ENCODE measurements at regions not wholly inside any gene's neighbourhood (a gene's known extent, or its start where the extent isn't known, plus 50 kb on each side); places are given as distances from the start of the nearest gene placed in this dataset.
"Not testable (repeated sequence)": the region's sequence is repeated elsewhere in the genome, so short reads cannot be mapped to it uniquely, and the experiment has no call there.

DNA sequence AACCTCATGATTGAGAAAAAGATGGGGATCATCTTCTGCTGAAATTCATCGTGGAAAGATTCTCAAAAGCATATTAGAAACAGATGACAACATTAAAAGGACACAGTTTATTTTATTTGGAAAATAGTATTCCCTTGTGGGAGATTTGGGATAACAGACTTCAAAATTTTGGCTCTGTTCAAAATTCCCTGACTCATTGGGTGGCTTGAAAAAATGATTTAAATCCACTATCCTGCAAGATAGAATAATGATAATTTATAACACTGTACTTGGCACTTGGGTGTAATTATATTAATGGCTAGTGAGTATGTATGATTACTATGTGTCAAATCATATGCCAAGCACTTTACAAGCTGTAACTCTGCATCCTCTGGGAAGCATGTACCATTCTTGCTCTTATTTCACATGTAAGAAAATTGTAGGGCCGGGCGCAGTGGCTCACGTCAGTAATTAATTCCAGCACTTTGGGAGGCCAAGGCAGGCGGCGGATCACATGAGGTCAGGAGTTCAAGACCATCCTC is 128.8 kb downstream of the LMNTD1 start:
- intact Hi-C loops (cut with DNase I), result no loop called here
- no peak for DNase-seq (ENCODE audit: low spot score)

DNA sequence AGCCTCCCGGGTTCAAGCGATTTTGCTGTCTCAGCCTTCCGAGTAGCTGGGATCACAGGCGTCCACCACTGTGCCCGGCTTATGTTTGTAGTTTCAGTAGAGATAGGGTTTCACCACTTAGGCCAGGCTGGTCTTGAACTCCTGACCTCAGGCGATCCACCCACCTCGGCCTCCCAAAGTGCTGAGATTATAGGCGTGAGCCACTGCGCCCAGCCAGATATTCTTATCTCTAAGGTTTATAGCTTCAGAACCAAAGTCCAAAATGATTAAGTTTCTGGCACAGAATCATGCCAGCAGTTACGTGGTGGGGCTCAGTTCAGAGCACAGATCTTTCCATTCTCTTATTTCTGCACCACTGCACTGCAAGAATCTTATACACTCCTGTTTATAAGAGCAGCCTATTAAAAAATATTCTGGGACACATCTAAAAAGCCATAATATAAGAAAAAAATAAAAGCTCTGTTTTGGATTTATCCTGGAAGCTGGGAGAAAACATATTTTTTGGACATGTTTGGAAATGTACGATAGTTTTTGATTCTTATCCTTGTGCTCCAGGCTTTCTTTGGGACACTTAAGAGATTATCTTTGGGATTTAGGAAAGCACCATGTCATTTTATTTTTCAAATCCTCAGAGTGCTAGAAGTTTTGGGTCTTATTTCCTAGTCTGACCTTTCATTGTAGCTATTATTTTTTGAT is 129.6 kb downstream of the LMNTD1 start:
- no peak for DNase-seq (ENCODE audit: low spot score)

DNA sequence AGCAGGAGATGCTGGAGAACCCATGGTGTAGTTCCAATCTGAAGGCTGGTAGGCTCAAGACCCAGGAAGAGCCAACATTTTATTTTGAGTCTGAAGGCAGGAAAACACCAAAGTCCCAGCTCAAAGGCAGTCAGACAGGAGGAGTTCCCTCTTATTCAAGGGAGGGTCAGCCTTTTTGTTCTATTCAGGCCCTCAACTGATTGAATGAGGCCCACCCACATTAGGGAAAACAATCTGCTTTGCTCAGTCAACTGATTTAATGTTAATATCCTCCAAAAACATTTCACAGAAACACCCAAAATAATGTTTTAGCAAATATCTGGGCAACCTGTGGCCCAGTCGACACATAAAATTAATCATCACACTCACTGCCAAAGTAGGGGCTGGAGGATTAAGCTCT is 130.8 kb downstream of the LMNTD1 start:
- no peak for DNase-seq (ENCODE audit: low spot score)
- intact Hi-C loops (cut with DNase I), result no loop called here

More for the DNA sequence above, 129.6 kb downstream of the LMNTD1 start:
- intact Hi-C loops (cut with DNase I), result no loop called here

DNA sequence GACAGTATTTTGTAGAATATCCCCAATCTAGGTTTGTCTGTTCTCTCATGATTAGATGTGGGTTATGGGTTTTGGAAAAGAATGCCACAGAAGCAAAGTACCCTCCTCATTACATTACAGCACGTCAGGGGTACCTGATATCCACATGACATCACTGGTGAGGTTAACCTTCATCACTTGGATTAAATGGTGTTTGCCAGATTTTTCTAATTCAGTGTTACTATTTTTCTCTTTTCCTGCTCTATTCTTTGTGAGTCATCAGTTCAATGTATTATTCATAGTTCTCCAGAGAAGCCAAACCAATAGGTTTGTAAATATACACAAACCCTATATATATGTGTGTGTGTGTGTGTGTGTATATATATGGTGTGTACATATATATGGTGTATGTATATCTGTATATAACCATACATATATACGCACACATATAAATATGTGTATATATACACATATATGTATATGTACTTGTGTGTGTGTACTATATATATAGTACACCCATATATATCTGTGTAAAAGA is 131.4 kb downstream of the LMNTD1 start:
- intact Hi-C loops (cut with DNase I), result no loop called here

DNA sequence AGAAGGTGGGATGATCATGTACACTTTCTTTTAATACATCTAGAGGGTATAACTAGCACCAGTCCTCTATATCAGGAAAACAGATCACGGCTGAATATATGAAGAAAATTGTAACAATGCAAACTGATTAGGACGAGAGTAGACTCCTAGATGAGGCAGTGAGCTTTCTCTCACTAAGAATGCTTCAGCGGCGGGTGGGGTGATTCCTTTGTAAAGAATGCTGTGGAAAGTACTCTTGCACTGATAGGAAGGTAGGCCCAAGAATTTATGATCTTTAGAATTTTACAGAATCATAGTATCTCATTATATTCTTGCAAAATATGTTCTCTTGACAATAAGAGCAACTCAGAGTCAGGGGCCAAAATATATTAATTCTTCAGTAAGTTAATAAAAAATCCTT is 133.0 kb downstream of the LMNTD1 start:
- no peak for DNase-seq (ENCODE audit: low spot score)
- intact Hi-C loops (cut with DNase I), result no loop called here

More for the DNA sequence above, 131.4 kb downstream of the LMNTD1 start:
- DNase-seq (ENCODE audit: low spot score), result no peak

DNA sequence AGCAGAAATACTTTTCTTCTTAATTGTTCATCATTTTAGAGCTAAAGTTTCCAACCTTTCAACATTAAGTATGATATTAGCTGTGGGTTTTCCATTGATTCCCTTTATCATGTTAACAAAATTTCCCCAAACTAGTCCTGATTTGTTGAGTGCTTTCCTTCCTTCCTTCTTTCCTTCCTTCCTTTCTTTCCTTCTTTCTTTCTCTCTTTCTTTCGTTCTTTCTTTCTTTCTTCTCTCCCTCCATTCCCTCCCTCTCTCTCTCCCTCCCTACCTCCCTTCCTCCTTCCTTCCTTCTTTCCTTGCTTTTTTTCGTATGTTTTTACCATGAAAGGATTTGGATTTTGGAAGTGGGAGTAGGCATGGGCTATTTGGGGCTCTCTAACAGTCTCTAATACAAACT is 133.5 kb downstream of the LMNTD1 start:
- intact Hi-C loops (cut with DNase I), result no loop called here
- no peak for DNase-seq (ENCODE audit: low spot score)

DNA sequence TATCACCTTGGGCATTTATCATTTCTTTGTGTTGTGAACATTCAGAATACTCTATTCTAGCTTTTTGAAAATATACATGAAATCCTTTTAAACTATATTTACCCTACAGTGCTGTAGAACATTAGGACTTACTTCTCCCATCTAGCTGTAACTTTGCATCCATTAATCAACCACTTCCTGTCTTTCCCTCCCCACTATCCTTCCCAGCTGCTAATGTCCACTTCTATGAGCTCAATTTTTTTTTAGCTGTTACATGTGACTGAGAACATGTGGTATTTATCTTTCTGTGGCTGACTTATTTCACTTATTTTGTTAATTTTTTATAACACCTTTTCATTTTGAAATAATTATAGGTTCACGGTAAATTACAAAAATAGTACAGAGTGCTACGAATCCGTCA is 136.0 kb downstream of the LMNTD1 start:
- intact Hi-C loops (cut with DNase I), result no loop called here
- no peak for DNase-seq (ENCODE audit: low spot score)

DNA sequence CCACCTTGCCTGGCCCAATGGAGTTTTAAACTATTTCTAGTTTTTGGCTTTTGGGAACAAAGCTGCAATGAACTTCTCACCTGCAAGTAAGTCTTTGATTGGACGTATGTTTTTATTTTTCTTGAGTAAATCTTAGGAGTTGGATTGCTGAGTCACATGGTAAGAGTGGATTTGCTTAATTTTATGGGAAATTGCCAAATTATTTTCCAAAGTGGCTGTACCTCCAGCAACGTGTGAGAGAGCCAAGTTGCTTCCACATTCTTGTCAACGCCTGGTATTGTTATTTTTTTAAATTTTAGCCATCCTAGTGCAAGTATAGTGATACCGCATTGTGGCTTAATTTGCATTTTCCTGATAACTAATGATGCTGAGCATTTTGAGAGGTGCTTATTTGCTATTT is 136.6 kb downstream of the LMNTD1 start:
- no peak for DNase-seq (ENCODE audit: low spot score)
- intact Hi-C loops (cut with DNase I), result no loop called here

DNA sequence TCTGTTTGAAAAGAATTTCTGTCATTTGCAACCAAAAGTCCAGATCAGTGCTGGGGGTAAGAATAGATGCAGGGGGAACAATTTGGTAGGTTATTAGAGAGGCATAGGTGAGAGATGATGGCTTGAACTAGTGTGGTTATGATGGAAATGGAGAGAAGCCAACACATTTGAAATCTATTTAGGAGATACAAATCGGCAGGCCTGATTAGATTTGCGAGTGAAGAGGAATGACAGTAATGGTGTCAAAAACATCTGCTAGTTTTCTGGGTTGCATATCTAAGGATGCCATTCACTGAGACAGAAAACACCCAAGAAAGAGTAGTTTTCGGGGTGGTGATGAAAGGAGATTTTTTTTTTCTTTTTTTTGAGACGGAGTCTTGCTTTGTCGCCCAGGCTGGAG is 138.1 kb downstream of the LMNTD1 start:
- DNase-seq (ENCODE audit: low spot score), result no peak
- intact Hi-C loops (cut with DNase I), result no loop called here

DNA sequence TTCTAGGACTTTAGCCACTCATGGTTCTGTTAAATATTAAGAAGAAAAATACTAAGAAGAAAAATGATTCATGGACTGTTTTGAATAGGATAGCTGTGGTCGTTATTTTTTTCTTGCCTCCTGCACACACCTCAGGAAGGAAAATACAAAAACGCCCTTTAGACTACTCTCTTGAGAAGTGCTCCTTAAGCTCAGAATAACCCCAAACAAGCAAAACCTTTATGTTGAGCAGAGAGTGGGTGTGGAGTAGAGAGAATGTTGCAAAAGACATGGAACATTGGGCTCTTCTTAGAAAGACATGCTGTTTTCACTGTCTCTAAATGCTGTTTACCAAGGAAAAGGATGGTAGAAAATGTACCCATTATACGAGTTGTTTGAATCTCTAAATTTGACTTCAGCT is 140.3 kb downstream of the LMNTD1 start:
- intact Hi-C loops (cut with DNase I), result no loop called here
- no peak for DNase-seq (ENCODE audit: low spot score)

DNA sequence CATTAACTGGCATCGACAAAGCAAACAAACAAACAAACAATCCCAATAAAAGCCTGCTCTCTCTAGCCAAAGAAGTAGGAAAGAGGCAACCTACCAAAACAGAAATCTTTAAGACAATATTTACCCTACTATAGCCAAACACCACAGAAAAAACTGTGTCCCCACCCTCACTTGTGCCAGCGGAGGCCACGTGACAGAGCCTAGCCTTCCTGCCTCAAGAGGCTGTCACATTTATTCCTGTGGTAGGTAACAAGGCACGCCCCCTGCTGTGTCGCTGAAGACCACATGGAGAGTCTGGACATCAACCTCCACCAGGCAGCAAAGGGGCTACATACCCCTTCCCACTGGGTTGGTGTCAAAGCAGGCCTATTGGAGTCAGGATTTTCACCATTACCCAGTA is 148.1 kb downstream of the LMNTD1 start:
- no peak for DNase-seq (ENCODE audit: low spot score)
- intact Hi-C loops (cut with DNase I), result no loop called here

DNA sequence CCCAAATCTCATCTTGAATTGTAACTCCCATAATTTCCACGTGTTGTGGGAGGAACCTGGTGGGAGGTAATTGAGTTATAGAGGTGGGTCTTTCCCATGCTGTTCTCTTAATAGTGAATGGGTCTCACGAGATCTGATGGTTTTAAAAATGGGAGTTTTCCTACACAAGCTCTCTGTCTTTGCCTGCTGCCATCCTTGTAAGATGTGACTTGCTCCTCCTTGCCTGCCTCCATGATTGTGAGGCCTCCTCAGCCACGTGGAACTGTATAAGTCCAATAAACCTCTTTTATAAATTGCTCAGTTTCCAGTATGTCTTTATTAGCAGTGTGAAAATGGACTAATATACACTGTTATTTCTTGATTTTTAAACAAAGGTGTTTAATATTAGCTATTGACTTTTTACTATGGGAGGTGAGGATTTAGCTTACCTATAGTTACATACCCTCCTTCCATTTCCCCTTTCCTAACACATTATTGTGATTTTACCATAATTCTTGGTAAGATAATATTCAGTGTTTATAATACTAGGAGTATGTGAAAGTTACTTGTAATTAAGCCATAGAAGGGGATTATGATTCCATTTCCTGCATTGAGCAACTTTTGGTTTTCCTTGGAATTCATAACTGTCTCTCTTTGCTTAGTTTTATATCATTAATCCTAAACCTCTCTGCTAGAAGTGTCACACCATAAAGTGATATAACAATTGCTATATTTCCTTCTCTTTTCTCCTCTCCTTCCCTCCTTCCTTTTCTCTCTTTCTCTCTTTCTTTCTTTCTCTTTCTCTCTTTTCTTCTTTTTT is 151.0 kb upstream of the KRAS start:
- no peak for DNase-seq (ENCODE audit: low spot score)

DNA sequence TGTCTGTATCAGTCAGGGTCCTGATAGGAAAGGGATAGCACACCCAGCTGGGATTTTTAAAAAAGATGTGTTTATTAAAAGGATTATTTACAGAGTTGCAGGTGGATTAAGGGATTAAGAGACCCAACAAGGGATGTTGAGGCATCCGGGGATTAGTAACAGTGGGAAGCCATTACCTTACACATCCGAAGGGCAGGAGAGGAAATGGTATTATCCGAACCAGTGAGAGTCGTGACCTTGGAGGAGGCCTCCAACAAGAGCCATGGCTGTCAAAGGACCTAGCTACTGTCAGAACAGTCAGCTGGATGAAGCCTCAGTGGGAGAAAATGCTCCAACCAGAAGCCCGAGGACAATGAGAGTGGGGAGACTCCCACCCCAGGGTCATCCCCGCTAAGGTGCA is 146.3 kb upstream of the KRAS start:
- intact Hi-C loops (cut with DNase I), result no loop called here

More for the DNA sequence above, 151.0 kb upstream of the KRAS start:
- intact Hi-C loops (cut with DNase I), result no loop called here

DNA sequence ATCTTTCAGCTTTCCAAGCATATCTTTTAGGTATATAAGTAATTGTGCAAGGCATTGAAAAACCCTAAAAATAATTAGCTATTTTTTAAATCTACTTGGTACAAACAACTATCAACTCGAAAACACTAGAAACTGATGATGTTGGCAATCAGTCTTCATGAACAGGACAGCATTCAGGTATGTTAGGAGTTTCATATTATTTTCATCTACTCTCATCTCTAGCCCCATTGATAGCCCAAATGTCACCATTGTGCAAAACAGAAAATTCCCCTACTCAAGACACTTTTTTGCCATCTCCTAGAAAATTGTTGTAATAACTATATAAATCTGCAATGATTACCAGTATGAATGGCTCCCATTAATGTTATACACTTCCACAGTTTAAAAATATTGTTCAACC is 144.5 kb upstream of the KRAS start:
- DNase-seq (ENCODE audit: low spot score), result no peak
- intact Hi-C loops (cut with DNase I), result no loop called here

More for the DNA sequence above, 146.3 kb upstream of the KRAS start:
- DNase-seq (ENCODE audit: low spot score), result no peak

DNA sequence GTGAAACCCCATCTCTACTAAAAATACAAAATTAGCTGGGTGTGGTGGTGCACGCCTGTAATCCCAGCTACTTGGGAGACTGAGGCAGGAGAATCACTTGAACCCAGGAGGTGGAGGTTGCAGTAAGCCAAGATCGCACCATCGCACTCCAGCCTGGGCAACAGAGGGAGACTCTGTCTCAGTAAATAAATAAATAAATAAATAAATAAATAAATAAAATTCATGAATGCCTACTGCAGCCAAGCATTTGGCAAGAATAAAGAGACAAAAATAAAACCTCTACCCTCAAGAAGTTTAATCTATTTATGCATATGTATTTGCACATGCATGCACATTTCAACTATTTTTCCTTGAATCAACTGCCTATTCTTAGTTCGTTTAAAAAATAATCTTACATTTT is 144.0 kb upstream of the KRAS start:
- DNase-seq (ENCODE audit: low spot score); intact Hi-C loops (cut with DNase I): not testable (repeated sequence)

DNA sequence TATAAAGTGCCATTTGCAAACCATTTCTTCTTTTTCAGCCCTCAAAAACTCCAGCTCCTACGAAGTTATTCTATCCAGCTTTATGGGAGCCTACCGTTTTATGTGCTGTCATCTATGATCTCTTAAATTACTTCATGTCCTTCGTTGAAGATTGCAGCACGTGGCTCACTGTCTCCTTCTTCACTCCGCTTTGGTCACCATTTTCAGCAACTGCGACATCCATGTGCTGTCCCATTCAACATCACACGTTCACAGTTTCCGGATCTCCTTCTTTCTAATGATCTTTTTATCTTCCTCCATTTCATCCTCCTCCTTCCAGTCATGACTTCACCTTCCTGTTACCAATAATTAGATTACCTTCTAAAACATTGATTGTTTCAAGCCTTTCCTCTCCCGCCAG is 143.3 kb upstream of the KRAS start:
- intact Hi-C loops (cut with DNase I), result no loop called here
- DNase-seq (ENCODE audit: low spot score), result no peak

DNA sequence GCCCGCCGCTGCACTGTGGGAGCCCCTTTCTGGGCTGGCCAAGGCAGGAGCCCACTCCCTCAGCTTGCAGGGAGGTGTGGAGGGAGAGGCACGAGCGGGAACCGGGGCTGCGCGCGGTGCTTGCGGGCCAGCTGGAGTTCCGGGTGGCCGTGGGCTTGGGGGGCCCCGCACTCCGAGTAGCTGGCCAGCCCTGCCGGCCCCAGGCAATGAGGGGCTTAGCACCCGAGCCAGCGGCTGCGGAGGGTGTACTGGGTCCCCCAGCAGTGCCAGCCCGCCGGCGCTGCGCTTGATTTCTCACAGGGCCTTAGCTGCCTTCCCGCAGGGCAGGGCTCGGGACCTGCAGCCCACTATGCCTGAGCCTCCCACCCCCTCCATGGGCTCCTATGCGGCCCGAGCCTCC is 140.6 kb upstream of the KRAS start:
- DNase-seq (ENCODE audit: low spot score); intact Hi-C loops (cut with DNase I): not testable (repeated sequence)

DNA sequence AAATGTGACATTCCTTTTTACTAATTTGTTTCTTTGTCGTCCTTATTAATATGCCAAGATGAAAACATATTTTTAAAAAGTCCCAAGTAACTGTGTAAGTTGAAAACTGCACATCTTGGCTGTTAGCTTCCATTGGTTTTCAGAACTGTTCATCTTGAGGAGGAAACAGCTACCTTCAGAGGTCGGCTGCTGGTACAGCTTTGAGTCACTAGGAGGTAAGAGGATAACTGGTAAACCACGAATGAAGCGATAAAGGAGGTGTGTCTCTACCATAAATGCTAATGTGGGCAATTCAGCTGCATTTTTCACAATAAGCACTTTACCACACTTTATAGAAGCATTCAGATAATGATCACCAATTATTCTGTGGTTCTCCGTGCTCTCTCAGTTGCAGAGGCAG is 137.5 kb upstream of the KRAS start:
- intact Hi-C loops (cut with DNase I), result no loop called here
- no peak for DNase-seq (ENCODE audit: low spot score)

DNA sequence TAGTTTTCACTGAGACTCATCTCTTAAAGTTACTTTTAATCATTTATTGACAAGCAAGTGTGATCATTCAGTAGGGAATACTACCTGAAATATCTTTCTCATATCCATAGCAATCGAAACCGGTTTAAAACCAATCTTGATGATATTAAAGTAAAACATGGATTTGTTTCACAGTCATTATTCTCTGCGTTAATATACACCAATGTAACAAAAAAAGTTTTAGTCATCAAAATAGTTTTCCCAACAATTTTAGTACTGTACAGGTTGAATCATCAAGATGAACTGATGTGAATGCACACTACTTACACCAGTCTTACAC is 137.0 kb upstream of the KRAS start:
- no peak for DNase-seq (ENCODE audit: low spot score)
- intact Hi-C loops (cut with DNase I), result loop anchor here (1.0 kb wide), 1 partner anchor 146 kb away; no protein-coding TSS in a partner anchor

DNA sequence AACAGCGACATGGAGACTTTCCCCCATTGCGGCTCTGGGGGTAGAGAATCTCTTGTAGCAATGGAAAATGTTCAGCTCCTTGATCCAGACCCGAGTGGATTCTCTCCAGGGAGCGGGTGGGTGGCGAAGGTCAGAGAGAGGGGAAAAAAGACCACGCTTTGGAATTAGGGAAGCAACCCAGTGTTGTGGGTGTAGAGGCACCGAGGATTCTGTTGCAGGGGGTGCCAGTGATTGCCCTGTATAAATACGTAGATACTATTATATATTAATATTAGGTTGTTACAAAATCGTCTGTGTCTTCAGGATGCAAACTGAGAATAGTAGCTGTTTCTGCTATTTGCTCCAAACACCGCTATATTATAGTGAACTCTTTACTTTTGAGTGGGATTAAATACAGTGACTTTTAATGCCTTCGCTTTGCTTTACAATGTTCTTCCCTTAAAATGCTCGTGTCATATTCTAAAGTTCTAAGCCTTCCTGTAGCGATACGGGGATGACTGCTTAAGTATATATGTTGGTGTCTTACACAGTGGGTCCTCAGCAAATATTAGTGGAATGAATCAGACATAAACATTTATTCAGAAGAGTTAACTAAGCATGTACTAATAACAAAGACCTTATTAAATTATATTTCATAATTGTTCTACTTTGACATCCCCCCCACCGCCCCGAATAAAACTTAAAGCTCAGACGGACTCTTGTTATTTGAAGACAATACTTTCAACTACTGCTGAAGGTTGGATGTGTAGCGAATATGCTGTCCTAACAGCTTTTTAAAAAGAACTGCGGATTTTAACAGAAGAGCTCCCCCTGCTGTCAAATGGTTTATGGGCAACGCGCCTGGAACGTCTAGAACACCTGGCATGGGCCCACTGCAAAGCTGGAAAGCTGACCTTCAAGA is 136.4 kb upstream of the KRAS start:
- intact Hi-C loops (cut with DNase I), result loop anchor here (1.0 kb wide), 1 partner anchor 146 kb away; no protein-coding TSS in a partner anchor

More for the DNA sequence above, 136.4 kb upstream of the KRAS start:
- DNase-seq (ENCODE audit: low spot score), result peak; percentile 89

All from cardiac septum (tissue), 1 donor.